WTC11 (cell line): ENCODE measurements at regions not wholly inside any gene's neighbourhood (a gene's known extent, or its start where the extent isn't known, plus 50 kb on each side); places are given as distances from the start of the nearest gene placed in this dataset.

ENCODE experiments used
- TEAD1 ChIP-seq: sonication (generic); formaldehyde crosslinking; IDR thresholded peaks from 2 replicates; pipeline ENCODE4 v1.8.0; 2022; ENCODE audit warnings: mild to moderate bottlenecking, missing genetic modification reagents
- TF ChIP-seq, protein P1 (sequence below): fragments of 200-600 bp; IDR thresholded peaks from 2 replicates; pipeline ENCODE4 v1.8.0; 2022; ENCODE audit warnings: antibody characterized with exemption

DNA sequence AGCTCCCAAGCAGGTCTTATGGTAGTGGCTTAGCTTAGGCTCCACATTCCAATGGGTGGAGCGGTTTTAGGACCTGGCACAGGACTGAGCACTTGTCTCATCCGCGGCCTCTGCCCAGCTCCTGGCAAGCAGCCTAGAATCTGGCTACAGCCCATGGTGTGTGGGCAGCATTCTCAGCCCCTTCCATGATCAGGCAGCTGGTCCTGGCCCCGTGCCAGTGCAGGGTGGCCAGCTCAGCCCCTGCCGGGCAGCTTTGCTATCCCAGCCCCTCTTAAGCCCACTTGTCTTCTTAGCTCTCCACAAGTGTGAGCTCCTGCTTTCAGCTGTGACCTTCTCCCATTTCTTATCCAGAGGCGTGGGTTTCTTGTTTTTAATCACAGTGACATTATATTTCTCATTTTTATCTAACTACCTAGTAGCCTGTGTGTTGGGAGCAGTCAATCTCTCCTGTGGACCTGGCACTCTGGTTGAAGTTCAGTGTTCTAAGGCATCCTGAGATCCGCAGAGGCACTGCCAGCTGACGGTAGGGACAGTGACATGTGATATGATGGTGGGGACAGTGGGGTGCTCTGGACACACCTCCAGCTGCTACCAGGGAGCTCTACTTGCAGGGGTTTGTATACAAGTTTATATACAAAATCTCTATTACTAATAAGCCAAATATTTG, 84.5 kb upstream of the PRNP start:
- TF ChIP-seq, protein P1, sequence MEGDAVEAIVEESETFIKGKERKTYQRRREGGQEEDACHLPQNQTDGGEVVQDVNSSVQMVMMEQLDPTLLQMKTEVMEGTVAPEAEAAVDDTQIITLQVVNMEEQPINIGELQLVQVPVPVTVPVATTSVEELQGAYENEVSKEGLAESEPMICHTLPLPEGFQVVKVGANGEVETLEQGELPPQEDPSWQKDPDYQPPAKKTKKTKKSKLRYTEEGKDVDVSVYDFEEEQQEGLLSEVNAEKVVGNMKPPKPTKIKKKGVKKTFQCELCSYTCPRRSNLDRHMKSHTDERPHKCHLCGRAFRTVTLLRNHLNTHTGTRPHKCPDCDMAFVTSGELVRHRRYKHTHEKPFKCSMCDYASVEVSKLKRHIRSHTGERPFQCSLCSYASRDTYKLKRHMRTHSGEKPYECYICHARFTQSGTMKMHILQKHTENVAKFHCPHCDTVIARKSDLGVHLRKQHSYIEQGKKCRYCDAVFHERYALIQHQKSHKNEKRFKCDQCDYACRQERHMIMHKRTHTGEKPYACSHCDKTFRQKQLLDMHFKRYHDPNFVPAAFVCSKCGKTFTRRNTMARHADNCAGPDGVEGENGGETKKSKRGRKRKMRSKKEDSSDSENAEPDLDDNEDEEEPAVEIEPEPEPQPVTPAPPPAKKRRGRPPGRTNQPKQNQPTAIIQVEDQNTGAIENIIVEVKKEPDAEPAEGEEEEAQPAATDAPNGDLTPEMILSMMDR = no peak
- TF ChIP-seq TEAD1 (CRISPR knock-in tag) = no peak
